Upper lobe of left lung (tissue), 6 donors: ENCODE measurements at regions not wholly inside any gene's neighbourhood (a gene's known extent, or its start where the extent isn't known, plus 50 kb on each side); places are given as distances from the start of the nearest gene placed in this dataset.
"Not testable (repeated sequence)": the region's sequence is repeated elsewhere in the genome, so short reads cannot be mapped to it uniquely, and the experiment has no call there.

Source experiments
- ATAC-seq, 2 donors: fragments of 200-7000 bp; cut with Tn5 transposase; one replicate each; pipeline ENCODE4 v1.9.1; 2022; ENCODE audit warnings: mild to moderate bottlenecking in 2 of 2, moderate library complexity in 2 of 2; ENCODE audit not compliant: low FRiP score in 2 of 2
- DNase-seq, 2 donors: peaks; one replicate each; pipeline ENCODE4 v3.0.0-alpha.2; 2019 to 2020
- H3K27ac ChIP-seq, 4 donors: fragments of 200-600 bp; sonication (generic); one replicate each; pipeline ENCODE4 v1.5.1; 2016 to 2019
- H3K27me3 ChIP-seq, 4 donors: fragments of 200-600 bp; sonication (generic); one replicate each; pipeline ENCODE4 v1.5.1; 2017 to 2019
- H3K36me3 ChIP-seq, 4 donors: fragments of 200-600 bp; sonication (generic); one replicate each; pipeline ENCODE4 v1.5.1; 2016 to 2019
- H3K4me1 ChIP-seq, 4 donors: fragments of 200-600 bp; sonication (generic); one replicate each; pipeline ENCODE4 v1.5.1; 2018 to 2019
- H3K4me3 ChIP-seq, 4 donors: fragments of 200-600 bp; sonication (generic); one replicate each; pipeline ENCODE4 v1.5.1; 2017 to 2019; ENCODE audit warnings: mild to moderate bottlenecking in 2 of 4, moderate library complexity in 1 of 4
- H3K9me3 ChIP-seq, 4 donors: fragments of 200-600 bp; sonication (generic); one replicate each; pipeline ENCODE4 v1.5.1; 2018 to 2019
- CTCF ChIP-seq, 6 experiments: fragments of 450-650 bp in 4 of 6; fragments of 200-600 bp in 2 of 6; sonication (generic) in 2 of 6; IDR thresholded peaks; one replicate each; pipeline ENCODE4 v1.5.1; 2016 to 2019; ENCODE audit warnings: antibody characterized with exemption in 6 of 6
- EP300 ChIP-seq, 4 donors: sonication (generic); formaldehyde crosslinking; IDR thresholded peaks; one replicate each; pipeline ENCODE4 v1.5.1; 2017; ENCODE audit warnings: antibody characterized with exemption in 4 of 4, control low read depth in 2 of 4
- POLR2A ChIP-seq, 4 donors: fragments of 450-650 bp; IDR thresholded peaks; one replicate each; pipeline ENCODE4 v1.5.1; 2016 to 2017; ENCODE audit warnings: antibody characterized with exemption in 4 of 4, mild to moderate bottlenecking in 2 of 4
- POLR2AphosphoS5 ChIP-seq, 2 donors: sonication (generic); formaldehyde crosslinking; IDR thresholded peaks; one replicate each; pipeline ENCODE4 v1.5.1; 2017; ENCODE audit warnings: antibody characterized with exemption in 2 of 2
- WGBS, 2 donors: methylation state at CpG; one replicate each; pipeline ENCODE4 v1.1.5; 2017 to 2018; 5-methylcytosine and 5-hydroxymethylcytosine counted together
- donor health status: DM: no; HTN: no; CAD: no; lungs with moderate emphysema.
- donor health status: DM: no; HTN: yes; CAD: no; lungs with severe emphysema.

DNA sequence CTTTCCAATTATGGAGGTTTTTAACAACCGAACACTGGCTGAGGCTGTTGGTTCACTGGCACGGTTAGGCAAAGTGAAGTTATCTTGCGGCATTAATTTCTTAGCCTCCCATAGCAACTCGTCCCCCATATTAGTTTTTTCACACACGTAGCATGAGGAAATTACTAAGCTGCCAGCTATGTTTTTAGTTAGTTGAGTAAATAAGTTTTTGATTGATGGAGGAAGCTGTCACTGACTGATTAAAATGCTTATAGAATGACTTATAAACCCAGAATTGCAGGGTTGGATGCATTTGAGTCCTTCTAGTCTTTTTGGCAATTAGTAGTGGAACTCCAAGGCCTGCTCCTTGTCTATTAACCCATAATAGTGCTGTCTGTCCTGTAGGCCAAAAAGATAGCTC, 97.1 kb downstream of the ALG10 start:
- no peaks in the 10 kb centered on the region for H3K27me3 ChIP-seq
- DNase-seq (no peak), ATAC-seq (no peak)
- H3K4me1 ChIP-seq: no peaks in the 10 kb centered on the region
- H3K9me3 ChIP-seq: no peaks in the 10 kb centered on the region
- H3K36me3 ChIP-seq: no peaks in the 10 kb centered on the region
- 85 to 87% methylated on average over 5 of the region's 5 CpGs for WGBS, 2 donors
- no peak overlapping the region for H3K4me3 ChIP-seq
- no peak for TF ChIP-seq CTCF (IDR thresholded peaks at IDR 0.05)
- no peak for TF ChIP-seq POLR2A (IDR thresholded peaks at IDR 0.05)
- TF ChIP-seq EP300 (IDR thresholded peaks at IDR 0.05): no peak
- no peak for TF ChIP-seq POLR2AphosphoS5 (IDR thresholded peaks at IDR 0.05)
- no peak overlapping the region for H3K27ac ChIP-seq

GRCh38 chr12:34121360-34121759, 99.1 kb downstream of the ALG10 start:
- Histone ChIP-seq H3K9me3 (no peaks in the 10 kb centered on the region), H3K27ac (no peak overlapping the region), H3K36me3 (no peaks in the 10 kb centered on the region), H3K4me3 (no peak overlapping the region), H3K4me1 (peaks cover 0 to 5% (median 0%) of the 10 kb centered on the region in 4 donors), H3K27me3 (no peaks in the 10 kb centered on the region)
- 24 to 67% methylated on average over 1 of the region's 1 CpG for WGBS, 2 donors
- ATAC-seq (no peak), DNase-seq (no peak)
- TF ChIP-seq POLR2A (IDR thresholded peaks at IDR 0.05) (no peak), CTCF (IDR thresholded peaks at IDR 0.05) (no peak), EP300 (IDR thresholded peaks at IDR 0.05) (no peak), POLR2AphosphoS5 (IDR thresholded peaks at IDR 0.05) (no peak)

DNA sequence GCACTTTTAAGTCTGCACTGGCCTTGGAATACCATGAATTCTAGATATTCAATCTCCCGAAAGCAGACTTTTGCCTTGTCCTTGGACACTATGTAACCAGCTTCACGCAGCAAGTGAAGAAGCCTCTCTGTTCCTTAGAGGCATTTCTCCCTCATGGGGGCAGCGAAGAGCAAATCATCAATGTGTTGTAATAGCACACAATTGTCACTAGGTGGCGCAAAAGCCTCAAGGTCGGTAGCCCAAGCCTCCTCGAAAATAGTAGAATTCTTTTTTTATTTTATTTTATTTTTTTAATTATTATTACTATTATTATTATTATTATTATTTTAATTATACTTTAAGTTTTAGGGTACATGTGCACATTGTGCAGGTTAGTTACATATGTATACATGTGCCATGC, 100.8 kb downstream of the ALG10 start:
- peak; percentile 56 to 90 (median 75) for TF ChIP-seq CTCF (IDR thresholded peaks at IDR 0.05)
- not testable (repeated sequence) for DNase-seq, H3K9me3 ChIP-seq, H3K27me3 ChIP-seq, H3K36me3 ChIP-seq, H3K4me3 ChIP-seq, H3K4me1 ChIP-seq, H3K27ac ChIP-seq
- peak in 1 of 2 donors; percentile 63 for ATAC-seq
- WGBS, 2 donors: 9 to 19% methylated on average over 6 of the region's 6 CpGs

DNA sequence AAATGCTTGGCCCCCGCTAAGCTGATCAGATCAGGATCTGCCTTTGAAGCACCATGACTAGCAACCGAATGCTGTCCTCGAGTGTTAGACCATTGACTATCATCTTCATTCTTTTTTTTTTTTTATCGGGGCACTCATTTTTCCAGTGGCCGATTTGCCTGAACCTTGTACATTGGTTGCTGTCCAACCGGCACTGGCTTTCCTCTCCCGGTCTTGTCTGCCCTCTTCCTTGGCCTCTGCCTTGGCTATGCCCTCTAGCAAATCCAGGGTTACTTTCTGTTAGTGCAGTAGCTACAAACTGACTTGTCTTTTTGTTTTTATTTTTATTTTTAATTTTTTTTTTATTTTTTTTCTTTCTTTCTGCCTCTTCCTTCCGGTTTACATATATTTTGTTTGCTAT, 102.3 kb downstream of the ALG10 start:
- Histone ChIP-seq H3K4me3 (no peak overlapping the region), H3K36me3 (no peaks in the 10 kb centered on the region), H3K27me3 (no peaks in the 10 kb centered on the region), H3K9me3 (no peaks in the 10 kb centered on the region), H3K4me1 (peaks cover 0 to 5% (median 0%) of the 10 kb centered on the region in 4 donors), H3K27ac (no peak overlapping the region)
- ATAC-seq (no peak), DNase-seq (no peak)
- WGBS, 2 donors: 86 to 89% methylated on average over 8 of the region's 8 CpGs
- TF ChIP-seq POLR2AphosphoS5 (IDR thresholded peaks at IDR 0.05) (no peak), POLR2A (IDR thresholded peaks at IDR 0.05) (no peak), CTCF (IDR thresholded peaks at IDR 0.05) (no peak), EP300 (IDR thresholded peaks at IDR 0.05) (no peak)

DNA sequence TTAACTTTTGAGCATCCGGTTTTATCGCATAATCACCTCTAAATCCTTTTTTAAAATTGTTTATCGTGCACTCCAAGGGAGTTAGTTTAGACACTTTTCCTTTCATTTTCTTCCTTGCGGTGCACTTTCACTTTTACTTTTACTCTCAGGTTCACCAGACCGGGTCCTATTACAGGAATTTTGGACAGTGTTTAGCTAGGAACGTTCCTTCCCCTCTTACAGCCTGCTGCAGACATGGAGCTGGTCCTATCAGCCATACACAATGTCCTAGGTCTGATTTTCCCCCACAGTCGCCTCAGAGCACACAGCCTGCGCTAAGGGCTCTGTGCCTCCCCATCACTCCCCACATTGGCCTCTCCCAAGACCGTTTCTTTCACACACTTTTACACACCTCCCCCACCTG, 103.9 kb downstream of the ALG10 start:
- H3K4me3 ChIP-seq: peak overlapping the region in 3 of 4 donors; percentile 12 to 40 (median 31)
- ATAC-seq: peak in 1 of 2 donors; percentile 24

More for the DNA sequence above, 103.9 kb downstream of the ALG10 start:
- Histone ChIP-seq H3K36me3 (no peaks in the 10 kb centered on the region), H3K4me1 (peaks cover 0 to 5% (median 0%) of the 10 kb centered on the region in 4 donors), H3K9me3 (no peaks in the 10 kb centered on the region), H3K27ac (peak overlapping the region in 2 of 4 donors; percentile 43 to 49), H3K27me3 (no peaks in the 10 kb centered on the region)
- DNase-seq: no peak
- TF ChIP-seq CTCF (IDR thresholded peaks at IDR 0.05) (no peak), POLR2A (IDR thresholded peaks at IDR 0.05) (no peak), POLR2AphosphoS5 (IDR thresholded peaks at IDR 0.05) (no peak), EP300 (IDR thresholded peaks at IDR 0.05) (no peak)
- 50 to 56% methylated on average over 9 of the region's 9 CpGs for WGBS, 2 donors
